Suppressor macrophage (primary cell): ENCODE measurements at regions not wholly inside any gene's neighbourhood (a gene's known extent, or its start where the extent isn't known, plus 50 kb on each side); places are given as distances from the start of the nearest gene placed in this dataset.
"Not testable (repeated sequence)": the region's sequence is repeated elsewhere in the genome, so short reads cannot be mapped to it uniquely, and the experiment has no call there.

Experiments used
- DNase-seq, 4 experiments: peaks; one replicate each; pipeline ENCODE4 v3.0.0-alpha.2; 2020 to 2022

GRCh38 chr15:69769336-69769735 is 316.7 kb downstream of the RPLP1 start:
- DNase-seq, result not testable (repeated sequence)

- not testable (repeated sequence) for DNase-seq
These were observed 321.6 kb downstream of the RPLP1 start for GRCh38 chr15:69774258-69774657.

- DNase-seq, result not testable (repeated sequence)
These were observed 322.1 kb downstream of the RPLP1 start for GRCh38 chr15:69774711-69775110.

DNA sequence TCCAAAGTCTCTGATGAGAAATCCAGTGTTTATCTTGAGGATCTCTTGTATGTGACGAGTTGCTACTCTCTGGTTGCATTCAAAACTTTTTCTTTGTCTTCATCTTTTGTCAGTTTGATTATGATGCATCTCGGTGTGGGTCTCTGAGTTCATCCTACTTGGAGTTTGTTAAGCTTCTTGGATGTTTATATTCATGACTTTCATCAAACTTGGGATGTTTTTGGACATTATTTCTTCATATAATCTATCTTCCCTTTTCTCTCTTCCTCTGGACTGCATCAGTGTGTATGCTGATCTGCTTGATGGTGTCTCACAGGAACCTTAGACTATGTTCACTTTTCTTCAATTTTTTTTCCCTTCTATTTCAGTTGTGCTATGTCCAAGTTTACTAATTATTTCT is 320.4 kb downstream of the TLE3 start:
- DNase-seq, result peak in 1 of 4 experiments; percentile 17

DNA sequence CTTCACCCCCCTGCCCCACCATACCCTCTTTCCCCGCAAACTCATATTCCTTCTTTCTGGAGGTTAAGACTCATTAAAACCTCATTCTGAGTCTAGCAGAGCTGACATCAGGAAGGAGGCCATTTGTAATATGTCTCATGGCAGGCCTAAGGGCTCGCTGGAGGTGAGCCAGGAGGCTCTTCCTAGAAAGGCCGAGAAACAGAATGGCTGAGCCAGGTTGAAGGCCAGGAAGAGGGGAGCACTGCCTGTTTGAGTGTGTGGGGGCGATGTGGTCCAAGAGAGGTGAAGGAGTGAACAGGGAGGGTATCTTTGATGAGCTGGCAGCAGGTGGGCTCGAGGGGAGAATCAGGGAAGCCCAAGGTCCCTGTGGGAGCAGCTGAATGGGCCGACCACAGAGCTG is 317.3 kb downstream of the TLE3 start:
- DNase-seq, result no peak

DNA sequence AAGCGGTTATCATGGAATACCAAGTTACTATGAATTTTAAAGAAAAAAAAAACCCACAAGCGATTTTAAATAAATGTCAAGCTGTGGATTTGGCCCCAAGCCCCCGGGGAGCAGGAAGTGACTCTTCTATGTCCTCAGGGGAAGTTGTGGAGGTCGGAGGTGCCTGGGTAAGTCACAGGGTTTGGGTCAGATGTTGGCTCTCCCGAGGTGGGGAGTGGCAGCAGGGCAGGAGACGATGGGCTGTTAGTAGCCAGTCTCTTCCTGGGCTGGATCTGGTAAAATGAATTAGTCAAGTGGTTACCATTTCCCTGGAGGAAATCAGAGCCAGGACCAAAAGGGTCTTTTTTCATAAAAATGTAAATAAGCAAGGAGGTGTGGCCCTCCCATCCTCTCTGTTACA is 316.7 kb downstream of the TLE3 start:
- DNase-seq, result peak; percentile 23 to 60 (median 54)

DNA sequence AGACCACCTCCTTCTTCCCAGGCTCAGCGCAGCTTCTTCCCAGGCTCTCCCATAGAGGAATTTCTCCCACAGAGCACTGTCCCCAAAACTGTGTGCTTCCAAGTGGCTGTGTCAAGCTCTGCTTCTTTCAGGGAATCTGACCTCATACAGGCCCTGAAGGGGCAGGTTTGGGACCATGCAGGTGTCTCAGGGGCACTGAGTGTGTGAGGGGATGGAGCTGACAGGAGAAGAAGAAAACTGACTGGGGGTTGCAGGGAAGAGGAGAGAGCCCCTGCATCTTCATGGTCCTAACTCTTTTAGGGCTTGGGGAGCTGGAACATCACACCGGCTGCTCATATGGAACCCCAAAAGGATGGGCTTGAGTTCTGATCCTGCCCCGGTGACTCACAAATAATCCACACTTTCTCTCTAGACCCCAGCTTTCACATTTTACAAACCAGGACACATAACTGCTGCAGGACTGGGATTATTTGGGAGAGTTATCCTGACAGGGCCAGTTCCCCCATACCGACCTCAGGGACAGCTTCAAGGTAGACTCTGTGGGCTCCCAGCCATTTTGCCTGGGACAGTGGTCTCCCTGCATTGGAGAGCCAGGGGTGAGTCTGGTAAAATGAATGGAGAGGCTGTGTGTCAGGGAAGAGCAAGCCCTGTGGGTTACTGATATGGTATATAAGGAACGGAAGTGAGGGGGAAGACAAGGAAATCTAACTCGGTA is 316.1 kb downstream of the TLE3 start:
- DNase-seq, result no peak

GRCh38 chr15:69782139-69782658 is 315.5 kb downstream of the TLE3 start:
- DNase-seq, result no peak

DNA sequence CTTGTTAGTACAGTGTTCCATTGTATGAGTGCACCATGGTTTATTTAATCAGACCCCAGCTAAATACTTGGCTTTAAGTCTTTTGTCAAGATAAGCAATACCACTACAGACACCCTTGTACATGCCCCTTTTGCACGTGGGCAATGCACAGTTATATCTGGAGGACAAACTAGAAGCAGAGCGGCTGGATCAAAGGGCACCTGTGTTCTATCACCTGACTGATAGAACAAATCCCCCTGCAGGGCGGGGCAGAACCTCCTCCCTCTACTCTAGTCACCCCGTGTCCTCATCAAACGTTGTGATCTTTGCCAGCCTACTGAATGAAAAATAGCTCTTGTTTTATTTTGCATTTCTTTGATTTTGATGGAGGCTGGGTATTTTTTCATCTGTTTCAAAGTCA is 314.9 kb downstream of the TLE3 start:
- DNase-seq, result no peak

GRCh38 chr15:69783211-69783610 is 314.5 kb downstream of the TLE3 start:
- DNase-seq, result no peak

GRCh38 chr15:69784798-69785566 is 312.7 kb downstream of the TLE3 start:
- DNase-seq, result no peak

GRCh38 chr15:69786136-69786701 is 311.5 kb downstream of the TLE3 start:
- no peak for DNase-seq

DNA sequence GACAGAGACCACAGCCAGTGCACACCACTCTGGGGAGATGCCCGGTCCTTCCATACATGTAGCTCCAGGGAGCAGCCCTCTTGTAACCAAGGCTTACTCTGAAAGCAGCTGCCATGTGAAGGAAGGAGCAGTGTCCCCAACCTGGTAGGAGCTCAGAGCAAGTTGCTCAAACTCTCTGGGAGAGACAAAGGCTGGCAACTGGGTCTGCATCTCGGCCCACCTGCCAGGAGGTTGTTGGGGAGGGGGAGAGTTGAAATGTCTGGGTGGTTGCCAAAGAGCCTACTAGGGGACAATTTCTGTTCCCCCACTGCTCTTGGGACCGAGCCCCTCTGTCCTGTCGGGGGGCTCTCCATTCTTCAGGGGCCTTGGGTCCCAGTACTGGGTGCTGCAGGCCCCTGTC is 309.9 kb downstream of the TLE3 start:
- DNase-seq, result no peak

DNA sequence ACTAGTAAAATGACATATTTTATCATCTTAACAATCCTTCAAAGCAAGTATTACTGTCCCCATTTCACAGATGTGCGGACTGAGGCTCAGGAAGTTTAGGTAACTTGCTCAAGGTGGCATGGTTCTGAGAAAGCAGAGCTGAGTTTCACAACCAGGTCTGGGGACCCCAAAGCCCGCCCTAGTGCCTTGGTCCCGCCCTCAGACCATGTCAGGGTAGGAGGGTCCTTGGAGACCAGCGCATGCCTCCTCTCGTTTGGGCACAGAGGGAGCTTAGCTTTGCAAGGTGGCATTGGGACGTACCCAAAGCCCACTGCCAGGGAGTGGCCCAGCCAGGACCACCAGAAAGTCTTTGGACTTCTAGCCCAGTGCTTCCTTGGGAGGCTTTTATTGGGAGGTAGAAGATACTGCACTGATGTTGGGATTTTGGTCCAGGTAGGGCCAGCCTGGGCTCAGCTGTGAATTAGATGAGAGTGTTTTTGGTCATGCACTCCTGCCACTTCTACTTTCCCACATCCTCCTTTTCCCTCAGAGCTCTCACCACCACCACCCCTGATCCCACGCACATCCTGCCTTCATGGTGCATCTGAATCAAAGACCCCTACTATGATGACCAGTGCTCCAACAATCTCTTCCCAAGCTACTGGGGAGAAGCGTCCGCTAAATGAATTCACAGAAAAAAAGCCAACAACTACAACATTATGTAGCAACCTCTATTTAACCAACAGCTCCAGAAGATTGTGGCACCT is 307.9 kb downstream of the TLE3 start:
- DNase-seq, result no peak

- DNase-seq, result no peak
These were observed 307.1 kb downstream of the TLE3 start for GRCh38 chr15:69790632-69791031.

GRCh38 chr15:69792823-69793222 is 304.9 kb downstream of the TLE3 start:
- no peak for DNase-seq

DNA sequence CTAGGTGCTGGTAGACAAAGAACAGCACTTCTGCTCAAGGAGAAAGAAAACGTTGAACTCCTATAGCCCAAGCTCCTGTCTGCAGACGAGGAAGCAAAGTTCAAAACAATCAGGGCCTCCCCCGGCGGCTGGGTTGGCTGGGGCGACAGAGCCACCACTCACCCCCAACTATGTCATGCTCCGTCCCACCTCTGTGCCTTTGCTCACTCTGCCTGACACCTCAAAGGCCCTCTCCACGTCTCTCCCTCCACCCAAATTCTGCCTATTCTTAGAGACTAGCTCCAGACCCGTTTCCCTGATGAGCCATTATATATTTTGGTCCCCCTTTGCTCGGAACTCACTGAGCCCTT is 304.3 kb downstream of the TLE3 start:
- DNase-seq, result no peak

GRCh38 chr15:69793781-69794451 is 303.8 kb downstream of the TLE3 start:
- DNase-seq, result no peak

DNA sequence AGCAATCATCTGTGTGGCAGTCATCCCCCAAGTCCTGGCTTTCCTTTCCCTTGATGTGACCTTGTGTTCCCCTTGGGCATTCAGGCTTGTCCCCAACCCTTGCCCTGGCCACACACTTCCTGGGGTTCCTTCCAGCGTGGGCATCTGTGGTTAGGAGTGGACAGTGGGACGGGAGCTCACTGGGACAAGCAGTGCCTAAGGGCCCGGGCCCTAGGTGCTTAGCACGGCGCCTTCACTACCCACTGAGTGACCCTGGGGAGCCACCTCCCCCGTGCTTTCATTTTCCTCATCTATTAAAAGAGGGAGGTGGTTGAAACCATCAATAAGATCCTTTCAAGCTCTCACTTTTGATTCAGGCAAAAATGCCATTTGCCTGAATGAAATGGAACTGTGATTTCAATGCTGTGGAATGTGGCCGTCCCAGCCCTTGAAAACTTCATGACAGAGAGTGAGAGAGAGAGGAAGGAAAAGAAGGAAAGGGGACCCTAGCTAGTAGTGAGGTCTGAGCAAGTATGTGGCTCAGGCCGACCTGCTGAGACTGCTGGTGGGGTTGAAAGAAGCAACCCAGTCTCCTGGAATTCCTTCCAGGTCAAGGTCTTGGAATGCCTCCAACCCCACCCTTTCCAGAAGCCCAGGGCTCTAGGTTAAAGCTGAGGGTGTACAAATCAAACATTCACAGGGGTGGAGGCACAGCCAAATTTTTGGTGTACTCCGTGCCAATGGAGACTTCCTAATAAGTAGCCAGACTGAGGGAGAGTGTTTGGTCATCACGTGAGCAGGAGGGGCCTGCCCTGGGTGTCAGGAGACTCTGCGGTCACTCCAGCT is 302.9 kb downstream of the TLE3 start:
- DNase-seq, result no peak

GRCh38 chr15:69795601-69796000 is 302.1 kb downstream of the TLE3 start:
- no peak for DNase-seq

- no peak for DNase-seq
These were observed 300.6 kb downstream of the TLE3 start for GRCh38 chr15:69797051-69797595.
